C4-2B (cell line): ENCODE measurements at regions not wholly inside any gene's neighbourhood (a gene's known extent, or its start where the extent isn't known, plus 50 kb on each side); places are given as distances from the start of the nearest gene placed in this dataset.

Source experiments
- CTCF ChIP-seq: fragments of 450-650 bp; conservative IDR thresholded peaks from 2 replicates; pipeline ENCODE4 v1.5.1; 2017; ENCODE audit warnings: mild to moderate bottlenecking
- ZFX ChIP-seq: fragments of 450-650 bp; IDR thresholded peaks from 2 replicates; pipeline ENCODE4 v1.6.1; 2017

- TF ChIP-seq CTCF (no peak), ZFX (no peak)
Measured at GRCh38 chr15:96827981-96828380, 497.5 kb downstream of the NR2F2 start.
